ENCODE measurements at regions not wholly inside any gene's neighbourhood (a gene's known extent, or its start where the extent isn't known, plus 50 kb on each side); places are given as distances from the start of the nearest gene placed in this dataset.

- TF ChIP-seq POLR2A (IDR thresholded peaks at IDR 0.05): no peak
- TF ChIP-seq CTCF (IDR thresholded peaks at IDR 0.05): no peak
These were observed 344.3 kb upstream of the ARRDC3 start for GRCh38 chr5:91727463-91727862.

Measured in thyroid gland (tissue), 4 donors.